SK-N-SH treated with all-trans-retinoic acid at 6 μM for 48 hours (cell line): ENCODE measurements at regions not wholly inside any gene's neighbourhood (a gene's known extent, or its start where the extent isn't known, plus 50 kb on each side); places are given as distances from the start of the nearest gene placed in this dataset.

Experiments used
- ATAC-seq: fragments of 200-7000 bp; cut with Tn5 transposase; 3 replicates; pipeline ENCODE4 v1.9.1; 2020; ENCODE audit warnings: mild to moderate bottlenecking, moderate library complexity
- ARNTL ChIP-seq: fragments of 450-650 bp; formaldehyde crosslinking; IDR thresholded peaks from 2 replicates; pipeline ENCODE4 v1.5.0; 2020; ENCODE audit warnings: low read depth, mild to moderate bottlenecking, moderate library complexity, borderline replicate concordance
- BACH2 ChIP-seq: fragments of 250-450 bp; sonication (Bioruptor Pico); IDR thresholded peaks from 2 replicates; pipeline ENCODE4 v1.9.0; 2021; ENCODE audit warnings: mild to moderate bottlenecking, borderline replicate concordance
- CSDC2 ChIP-seq: fragments of 250-450 bp; sonication (Bioruptor Pico); IDR thresholded peaks from 2 replicates; pipeline ENCODE4 v1.5.0; 2020; ENCODE audit warnings: mild to moderate bottlenecking, moderate library complexity
- GLIS3 ChIP-seq: fragments of 250-450 bp; sonication (Bioruptor Pico); IDR thresholded peaks from 2 replicates; pipeline ENCODE4 v1.5.0; 2020; ENCODE audit warnings: mild to moderate bottlenecking, moderate library complexity
- ISL1 ChIP-seq: fragments of 250-450 bp; sonication (Bioruptor Pico); IDR thresholded peaks from 2 replicates; pipeline ENCODE4 v2.1.2; 2022; ENCODE audit warnings: mild to moderate bottlenecking, moderate library complexity
- OSR1 ChIP-seq: fragments of 250-450 bp; sonication (Bioruptor Pico); IDR thresholded peaks from 2 replicates; pipeline ENCODE4 v1.8.0; 2022; ENCODE audit warnings: moderate library complexity, mild to moderate bottlenecking, inconsistent platforms
- PPARA ChIP-seq: fragments of 250-450 bp; sonication (Bioruptor Pico); IDR thresholded peaks from 2 replicates; pipeline ENCODE4 v1.5.0; 2020; ENCODE audit warnings: mild to moderate bottlenecking, borderline replicate concordance
- RARB ChIP-seq: fragments of 250-450 bp; sonication (Bioruptor Pico); IDR thresholded peaks from 2 replicates; pipeline ENCODE4 v1.8.0; 2021; ENCODE audit warnings: mild to moderate bottlenecking, moderate library complexity
- SNAI2 ChIP-seq: fragments of 250-450 bp; sonication (Bioruptor Pico); IDR thresholded peaks from 2 replicates; pipeline ENCODE4 v1.5.0; 2020; ENCODE audit warnings: mild to moderate bottlenecking, moderate library complexity
- TCF4 ChIP-seq: fragments of 250-450 bp; sonication (Bioruptor Pico); IDR thresholded peaks from 2 replicates; pipeline ENCODE4 v1.8.0; 2021; ENCODE audit warnings: mild to moderate bottlenecking, moderate library complexity, borderline replicate concordance
- ZC3H10 ChIP-seq: fragments of 250-450 bp; sonication (Bioruptor Pico); IDR thresholded peaks from 2 replicates; pipeline ENCODE4 v1.5.1; 2021; ENCODE audit warnings: mild to moderate bottlenecking, moderate library complexity
- ZFP3 ChIP-seq: fragments of 250-450 bp; sonication (Bioruptor Pico); IDR thresholded peaks from 2 replicates; pipeline ENCODE4 v1.5.0; 2020; ENCODE audit warnings: mild to moderate bottlenecking, moderate library complexity
- ZFP30 ChIP-seq: fragments of 450-650 bp; formaldehyde crosslinking; IDR thresholded peaks from 2 replicates; pipeline ENCODE4 v1.5.0; 2022; ENCODE audit warnings: mild to moderate bottlenecking, moderate library complexity
- ZNF565 ChIP-seq: fragments of 450-650 bp; formaldehyde crosslinking; conservative IDR thresholded peaks from 2 replicates; pipeline ENCODE4 v1.5.0; 2020; ENCODE audit warnings: low read depth, mild to moderate bottlenecking, moderate library complexity
- ZNF70 ChIP-seq: fragments of 450-650 bp; formaldehyde crosslinking; IDR thresholded peaks from 2 replicates; pipeline ENCODE4 v1.5.0; 2020; ENCODE audit warnings: mild to moderate bottlenecking, moderate library complexity
- TF ChIP-seq, protein P1 (sequence below): fragments of 250-450 bp; sonication (Bioruptor Pico); IDR thresholded peaks from 2 replicates; pipeline ENCODE4 v1.5.1; 2021; ENCODE audit warnings: mild to moderate bottlenecking, moderate library complexity
- TF ChIP-seq, protein P2 (sequence below): fragments of 250-450 bp; sonication (Bioruptor Pico); IDR thresholded peaks from 2 replicates; pipeline ENCODE4 v1.8.0; 2021; ENCODE audit warnings: low read depth, mild to moderate bottlenecking, moderate library complexity, borderline replicate concordance
- TF ChIP-seq, protein P3 (sequence below): fragments of 250-450 bp; sonication (Bioruptor Pico); IDR thresholded peaks from 2 replicates; pipeline ENCODE4 v1.8.0; 2020; ENCODE audit warnings: mild to moderate bottlenecking, moderate library complexity, borderline replicate concordance
- TF ChIP-seq, protein P4 (sequence below): fragments of 250-450 bp; sonication (Bioruptor Pico); IDR thresholded peaks from 2 replicates; pipeline ENCODE4 v1.5.0; 2020; ENCODE audit warnings: mild to moderate bottlenecking, moderate library complexity
- TF ChIP-seq, protein P5 (sequence below): fragments of 250-450 bp; sonication (Bioruptor Pico); IDR thresholded peaks from 2 replicates; pipeline ENCODE4 v1.5.1; 2020; ENCODE audit warnings: low read depth, mild to moderate bottlenecking, moderate library complexity

DNA sequence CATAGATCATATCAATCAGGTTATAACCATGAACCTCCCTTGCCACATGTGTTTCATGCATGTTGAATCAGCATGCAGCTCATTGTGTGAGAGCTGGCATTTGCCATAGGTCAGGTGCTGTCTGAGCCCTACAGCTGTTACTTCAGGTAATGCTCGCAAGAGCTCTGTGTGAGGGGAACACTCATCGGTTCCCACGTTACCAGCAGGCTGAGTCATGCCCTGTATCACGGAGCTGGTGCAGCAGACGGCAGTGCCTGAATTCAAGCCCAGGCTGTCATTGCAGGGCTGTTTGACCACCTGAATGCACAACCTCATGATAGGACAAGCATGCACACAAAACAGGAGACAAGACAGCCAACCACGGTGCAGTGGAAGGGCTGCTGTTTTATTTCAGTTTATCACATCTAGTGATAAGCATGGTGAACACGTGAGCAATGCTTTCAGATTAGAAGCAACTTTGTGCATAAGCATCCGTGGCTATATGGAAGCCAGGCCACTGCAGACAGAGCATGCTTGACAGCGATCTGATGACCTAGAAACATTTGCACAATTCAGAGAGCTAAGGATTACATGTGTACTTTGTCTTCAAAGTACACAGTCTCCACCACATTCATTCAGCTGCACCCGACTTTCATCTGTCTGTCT, 56.4 kb upstream of the PFKP start:
- no peak for TF ChIP-seq OSR1 (CRISPR knock-in tag)
- 0 out of 2 replicates have a peak, but pooled peaks have one; percentile 14 for TF ChIP-seq TCF4

DNA sequence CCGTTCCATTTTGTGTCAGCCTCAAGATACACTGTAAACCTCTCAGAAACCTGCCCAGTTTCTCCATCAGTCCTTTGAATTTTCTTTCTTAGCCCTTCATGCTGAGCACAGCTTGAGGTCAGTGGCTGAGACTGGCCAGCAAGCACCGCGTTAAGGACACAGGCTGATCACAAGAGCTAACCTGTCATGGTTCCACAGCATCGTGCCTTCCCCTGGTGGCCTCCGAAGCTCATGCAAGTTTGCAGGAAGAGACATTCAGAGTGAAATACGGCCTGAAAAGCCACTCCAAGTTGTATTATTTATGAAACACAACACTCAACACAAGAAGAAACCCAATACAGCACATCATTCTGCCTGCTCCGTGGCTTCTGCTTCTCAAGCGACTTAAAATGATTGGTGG, 57.0 kb upstream of the PFKP start:
- no peak for TF ChIP-seq ZNF565 (CRISPR knock-in tag)
- no peak for TF ChIP-seq ZFP30 (CRISPR knock-in tag)
- ATAC-seq = no peak

More for the DNA sequence above, 56.4 kb upstream of the PFKP start:
- peak; percentile 34; the same call in 1 of the 3 replicates for ATAC-seq

DNA sequence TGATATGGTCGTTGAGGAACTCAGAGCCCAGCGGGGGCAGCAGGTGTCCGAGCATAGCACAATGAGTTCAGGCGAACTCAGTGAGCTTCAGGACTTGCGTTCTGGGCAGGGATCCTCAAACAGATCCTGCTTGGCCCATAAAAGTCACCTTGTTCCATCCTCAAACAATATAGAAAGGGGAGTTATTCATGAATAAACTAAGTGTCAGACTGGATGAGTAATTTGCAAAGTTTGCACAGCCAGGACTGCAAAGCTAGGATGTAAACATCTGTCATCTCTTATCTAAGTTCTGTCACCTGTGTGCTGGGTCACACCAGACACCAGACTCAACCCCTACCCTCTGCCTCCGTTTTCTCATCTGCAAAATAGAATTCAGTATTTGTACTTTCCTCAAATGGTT, 58.0 kb upstream of the PFKP start:
- TF ChIP-seq SNAI2 = no peak
- TF ChIP-seq GLIS3 (CRISPR knock-in tag) = no peak
- TF ChIP-seq ISL1 = no peak
- TF ChIP-seq, protein P1, sequence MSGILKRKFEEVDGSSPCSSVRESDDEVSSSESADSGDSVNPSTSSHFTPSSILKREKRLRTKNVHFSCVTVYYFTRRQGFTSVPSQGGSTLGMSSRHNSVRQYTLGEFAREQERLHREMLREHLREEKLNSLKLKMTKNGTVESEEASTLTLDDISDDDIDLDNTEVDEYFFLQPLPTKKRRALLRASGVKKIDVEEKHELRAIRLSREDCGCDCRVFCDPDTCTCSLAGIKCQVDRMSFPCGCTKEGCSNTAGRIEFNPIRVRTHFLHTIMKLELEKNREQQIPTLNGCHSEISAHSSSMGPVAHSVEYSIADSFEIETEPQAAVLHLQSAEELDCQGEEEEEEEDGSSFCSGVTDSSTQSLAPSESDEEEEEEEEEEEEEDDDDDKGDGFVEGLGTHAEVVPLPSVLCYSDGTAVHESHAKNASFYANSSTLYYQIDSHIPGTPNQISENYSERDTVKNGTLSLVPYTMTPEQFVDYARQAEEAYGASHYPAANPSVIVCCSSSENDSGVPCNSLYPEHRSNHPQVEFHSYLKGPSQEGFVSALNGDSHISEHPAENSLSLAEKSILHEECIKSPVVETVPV = no peak
- TF ChIP-seq, protein P2, sequence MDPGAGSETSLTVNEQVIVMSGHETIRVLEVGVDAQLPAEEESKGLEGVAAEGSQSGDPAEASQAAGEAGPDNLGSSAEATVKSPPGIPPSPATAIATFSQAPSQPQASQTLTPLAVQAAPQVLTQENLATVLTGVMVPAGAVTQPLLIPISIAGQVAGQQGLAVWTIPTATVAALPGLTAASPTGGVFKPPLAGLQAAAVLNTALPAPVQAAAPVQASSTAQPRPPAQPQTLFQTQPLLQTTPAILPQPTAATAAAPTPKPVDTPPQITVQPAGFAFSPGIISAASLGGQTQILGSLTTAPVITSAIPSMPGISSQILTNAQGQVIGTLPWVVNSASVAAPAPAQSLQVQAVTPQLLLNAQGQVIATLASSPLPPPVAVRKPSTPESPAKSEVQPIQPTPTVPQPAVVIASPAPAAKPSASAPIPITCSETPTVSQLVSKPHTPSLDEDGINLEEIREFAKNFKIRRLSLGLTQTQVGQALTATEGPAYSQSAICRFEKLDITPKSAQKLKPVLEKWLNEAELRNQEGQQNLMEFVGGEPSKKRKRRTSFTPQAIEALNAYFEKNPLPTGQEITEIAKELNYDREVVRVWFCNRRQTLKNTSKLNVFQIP (CRISPR knock-in tag) = no peak
- no peak for TF ChIP-seq ZFP30 (CRISPR knock-in tag)
- TF ChIP-seq PPARA (CRISPR knock-in tag) = no peak
- no peak for TF ChIP-seq ZFP3
- no peak for TF ChIP-seq ARNTL (CRISPR knock-in tag)
- no peak for TF ChIP-seq BACH2 (CRISPR knock-in tag)
- TF ChIP-seq OSR1 (CRISPR knock-in tag) = no peak
- TF ChIP-seq, protein P3, sequence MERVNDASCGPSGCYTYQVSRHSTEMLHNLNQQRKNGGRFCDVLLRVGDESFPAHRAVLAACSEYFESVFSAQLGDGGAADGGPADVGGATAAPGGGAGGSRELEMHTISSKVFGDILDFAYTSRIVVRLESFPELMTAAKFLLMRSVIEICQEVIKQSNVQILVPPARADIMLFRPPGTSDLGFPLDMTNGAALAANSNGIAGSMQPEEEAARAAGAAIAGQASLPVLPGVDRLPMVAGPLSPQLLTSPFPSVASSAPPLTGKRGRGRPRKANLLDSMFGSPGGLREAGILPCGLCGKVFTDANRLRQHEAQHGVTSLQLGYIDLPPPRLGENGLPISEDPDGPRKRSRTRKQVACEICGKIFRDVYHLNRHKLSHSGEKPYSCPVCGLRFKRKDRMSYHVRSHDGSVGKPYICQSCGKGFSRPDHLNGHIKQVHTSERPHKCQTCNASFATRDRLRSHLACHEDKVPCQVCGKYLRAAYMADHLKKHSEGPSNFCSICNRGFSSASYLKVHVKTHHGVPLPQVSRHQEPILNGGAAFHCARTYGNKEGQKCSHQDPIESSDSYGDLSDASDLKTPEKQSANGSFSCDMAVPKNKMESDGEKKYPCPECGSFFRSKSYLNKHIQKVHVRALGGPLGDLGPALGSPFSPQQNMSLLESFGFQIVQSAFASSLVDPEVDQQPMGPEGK (CRISPR knock-in tag) = no peak
- TF ChIP-seq, protein P4, sequence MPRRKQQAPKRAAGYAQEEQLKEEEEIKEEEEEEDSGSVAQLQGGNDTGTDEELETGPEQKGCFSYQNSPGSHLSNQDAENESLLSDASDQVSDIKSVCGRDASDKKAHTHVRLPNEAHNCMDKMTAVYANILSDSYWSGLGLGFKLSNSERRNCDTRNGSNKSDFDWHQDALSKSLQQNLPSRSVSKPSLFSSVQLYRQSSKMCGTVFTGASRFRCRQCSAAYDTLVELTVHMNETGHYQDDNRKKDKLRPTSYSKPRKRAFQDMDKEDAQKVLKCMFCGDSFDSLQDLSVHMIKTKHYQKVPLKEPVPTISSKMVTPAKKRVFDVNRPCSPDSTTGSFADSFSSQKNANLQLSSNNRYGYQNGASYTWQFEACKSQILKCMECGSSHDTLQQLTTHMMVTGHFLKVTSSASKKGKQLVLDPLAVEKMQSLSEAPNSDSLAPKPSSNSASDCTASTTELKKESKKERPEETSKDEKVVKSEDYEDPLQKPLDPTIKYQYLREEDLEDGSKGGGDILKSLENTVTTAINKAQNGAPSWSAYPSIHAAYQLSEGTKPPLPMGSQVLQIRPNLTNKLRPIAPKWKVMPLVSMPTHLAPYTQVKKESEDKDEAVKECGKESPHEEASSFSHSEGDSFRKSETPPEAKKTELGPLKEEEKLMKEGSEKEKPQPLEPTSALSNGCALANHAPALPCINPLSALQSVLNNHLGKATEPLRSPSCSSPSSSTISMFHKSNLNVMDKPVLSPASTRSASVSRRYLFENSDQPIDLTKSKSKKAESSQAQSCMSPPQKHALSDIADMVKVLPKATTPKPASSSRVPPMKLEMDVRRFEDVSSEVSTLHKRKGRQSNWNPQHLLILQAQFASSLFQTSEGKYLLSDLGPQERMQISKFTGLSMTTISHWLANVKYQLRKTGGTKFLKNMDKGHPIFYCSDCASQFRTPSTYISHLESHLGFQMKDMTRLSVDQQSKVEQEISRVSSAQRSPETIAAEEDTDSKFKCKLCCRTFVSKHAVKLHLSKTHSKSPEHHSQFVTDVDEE (CRISPR knock-in tag) = no peak
- no peak for TF ChIP-seq CSDC2
- no peak for TF ChIP-seq ZNF70 (CRISPR knock-in tag)
- no peak for TF ChIP-seq RARB
- TF ChIP-seq ZNF565 (CRISPR knock-in tag) = no peak
- TF ChIP-seq, protein P5, sequence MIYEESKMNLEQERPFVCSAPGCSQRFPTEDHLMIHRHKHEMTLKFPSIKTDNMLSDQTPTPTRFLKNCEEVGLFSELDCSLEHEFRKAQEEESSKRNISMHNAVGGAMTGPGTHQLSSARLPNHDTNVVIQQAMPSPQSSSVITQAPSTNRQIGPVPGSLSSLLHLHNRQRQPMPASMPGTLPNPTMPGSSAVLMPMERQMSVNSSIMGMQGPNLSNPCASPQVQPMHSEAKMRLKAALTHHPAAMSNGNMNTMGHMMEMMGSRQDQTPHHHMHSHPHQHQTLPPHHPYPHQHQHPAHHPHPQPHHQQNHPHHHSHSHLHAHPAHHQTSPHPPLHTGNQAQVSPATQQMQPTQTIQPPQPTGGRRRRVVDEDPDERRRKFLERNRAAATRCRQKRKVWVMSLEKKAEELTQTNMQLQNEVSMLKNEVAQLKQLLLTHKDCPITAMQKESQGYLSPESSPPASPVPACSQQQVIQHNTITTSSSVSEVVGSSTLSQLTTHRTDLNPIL (CRISPR knock-in tag) = no peak
- TF ChIP-seq ZC3H10 = no peak
- TF ChIP-seq TCF4 = no peak
- ATAC-seq = no peak
